NCI-H2081 (cell line): ENCODE measurements at regions not wholly inside any gene's neighbourhood (a gene's known extent, or its start where the extent isn't known, plus 50 kb on each side); places are given as distances from the start of the nearest gene placed in this dataset.

Experiments used
- DNase-seq, 2 experiments: peaks; one replicate each; lab custom pipeline; 2025; lab: John Stamatoyannopoulos, UW

- no peak for DNase-seq
Observed at GRCh38 chr3:96712792-96713191, 101.6 kb upstream of the EPHA6 start.

- no peak for DNase-seq
Observed at GRCh38 chr3:96719921-96720320, 94.5 kb upstream of the EPHA6 start.

GRCh38 chr3:96731031-96731430 lies 83.4 kb upstream of the EPHA6 start:
- DNase-seq, result no peak

GRCh38 chr3:96734273-96735009 lies 80.0 kb upstream of the EPHA6 start:
- DNase-seq, result no peak

- no peak for DNase-seq
Observed at GRCh38 chr3:96748139-96748538, 66.3 kb upstream of the EPHA6 start.

- DNase-seq, result no peak
Observed at GRCh38 chr3:96750094-96750767, 64.2 kb upstream of the EPHA6 start.

- no peak for DNase-seq
Observed at GRCh38 chr3:96753124-96753523, 61.3 kb upstream of the EPHA6 start.

GRCh38 chr3:96754128-96754527 lies 60.3 kb upstream of the EPHA6 start:
- DNase-seq, result no peak

- no peak for DNase-seq
Observed at GRCh38 chr3:96755519-96755918, 58.9 kb upstream of the EPHA6 start.

- DNase-seq, result no peak
Observed at GRCh38 chr3:96756516-96756915, 57.9 kb upstream of the EPHA6 start.

GRCh38 chr3:96760956-96761355 lies 53.4 kb upstream of the EPHA6 start:
- DNase-seq, result no peak
